HepG2 (cell line): ENCODE measurements at regions not wholly inside any gene's neighbourhood (a gene's known extent, or its start where the extent isn't known, plus 50 kb on each side); places are given as distances from the start of the nearest gene placed in this dataset.

Experiments
- ATAC-seq: fragments of 200-7000 bp; cut with Tn5 transposase; 3 replicates; pipeline ENCODE4 v1.9.1; 2020; ENCODE audit warnings: mild to moderate bottlenecking, moderate library complexity
- BruUV-seq: library from RNA; stranded (reverse); fragments of 400-500 nt; replicated peaks from 2 replicates; lab custom pipeline; 2021; lab: Mats Ljungman, UMichigan
- CTCF ChIA-PET: fragments of 300-600 bp; formaldehyde crosslinking; extraction: SDS; loops from one replicate; lab custom pipeline; 2021; ENCODE audit warnings: low total read pairs, inconsistent platforms, low intra/inter-chr PET ratio; lab: Yijun Ruan, JAX
- POLR2A ChIA-PET: fragments of 350-600 bp; sonication (Branson Sonifier 250); formaldehyde crosslinking; loops from one replicate; lab custom pipeline; 2020; ENCODE audit warnings: antibody characterized with exemption, inconsistent platforms; lab: Yijun Ruan, JAX
- DNase-seq: peaks from one replicate; pipeline ENCODE4 v3.0.0-alpha.2; 2015; ENCODE audit warnings: low spot score
- FAIRE-seq: peaks from 3 replicates; lab custom pipeline; 2011; peaks lifted over from hg19 to GRCh38; lab: Jason Lieb, UNC
- H2AFZ ChIP-seq: one replicate; pipeline ENCODE4 v1.6.1; 2011; ENCODE audit warnings: low read length, inconsistent platforms
- H3K27ac ChIP-seq: fragments of 300-600 bp; 3 replicates; pipeline ENCODE4 v1.8.0; 2011; ENCODE audit warnings: mixed run types, mild to moderate bottlenecking, mixed read lengths, low read length, inconsistent platforms; ENCODE audit not compliant: insufficient read depth; ENCODE audit errors: extremely low read length
- H3K27me3 ChIP-seq, 2 experiments: fragments of 200-600 bp in 1 of 2; 2 replicates in 1 of 2; 3 replicates in 1 of 2; pipeline versions ENCODE4 v1.6.0 to v1.8.0; 2011; ENCODE audit warnings: low read length in 2 of 2, mild to moderate bottlenecking in 2 of 2, moderate library complexity in 2 of 2, inconsistent platforms in 1 of 2; ENCODE audit not compliant: insufficient read depth in 2 of 2, control insufficient read depth in 1 of 2
- H3K36me3 ChIP-seq, 2 experiments: fragments of 200-600 bp in 1 of 2; replicated peaks in 1 of 2; 2 replicates in 1 of 2; 3 replicates in 1 of 2; pipeline versions ENCODE4 v1.5.1 to v1.8.0; 2011; ENCODE audit warnings: low read length in 2 of 2, inconsistent platforms in 1 of 2; ENCODE audit not compliant: insufficient read depth in 2 of 2, control insufficient read depth in 1 of 2
- H3K4me1 ChIP-seq: 2 replicates; pipeline ENCODE4 v1.5.1; 2012; ENCODE audit warnings: low read length, inconsistent platforms; ENCODE audit not compliant: insufficient read depth
- H3K4me2 ChIP-seq: 2 replicates; pipeline ENCODE4 v1.6.0; 2011; ENCODE audit warnings: low read depth, low read length, inconsistent platforms
- H3K4me3 ChIP-seq, 3 experiments: fragments of 200-600 bp in 1 of 3; sonication (generic), shearing (Covaris generic) in 1 of 3; replicated peaks in 1 of 3; 2 replicates each; pipeline ENCODE4 v1.5.1; 2011 to 2016; ENCODE audit warnings: low read length in 3 of 3, inconsistent platforms in 2 of 3, low read depth in 2 of 3, mild to moderate bottlenecking in 2 of 3, control low read depth in 1 of 3, mixed read lengths in 1 of 3; ENCODE audit not compliant: insufficient read depth in 1 of 3
- H3K79me2 ChIP-seq: one replicate; pipeline ENCODE4 v1.6.1; 2011; ENCODE audit warnings: low read length, inconsistent platforms; ENCODE audit not compliant: insufficient read depth
- H3K9ac ChIP-seq: 2 replicates; pipeline ENCODE4 v1.6.0; 2011; ENCODE audit warnings: mild to moderate bottlenecking, low read depth, low read length, inconsistent platforms; ENCODE audit not compliant: insufficient read depth
- H3K9me3 ChIP-seq: 2 replicates; pipeline ENCODE4 v1.5.1; 2012; ENCODE audit warnings: mild to moderate bottlenecking, low read length
- H4K20me1 ChIP-seq: 2 replicates; pipeline ENCODE4 v1.6.0; 2011; ENCODE audit warnings: inconsistent platforms, mild to moderate bottlenecking, low read length, moderate library complexity; ENCODE audit not compliant: insufficient read depth
- CREBL2 ChIP-seq: sonication (generic); formaldehyde crosslinking; IDR thresholded peaks from 2 replicates; pipeline ENCODE4 v1.8.1; 2023; ENCODE audit warnings: missing genetic modification reagents, mild to moderate bottlenecking, borderline replicate concordance
- EZH2 ChIP-seq: conservative IDR thresholded peaks from 2 replicates; pipeline ENCODE4 v1.6.1; 2012; ENCODE audit warnings: mild to moderate bottlenecking, low read depth, low read length, moderate library complexity
- FOXA3 ChIP-seq: IDR thresholded peaks from 2 replicates; pipeline ENCODE4 v1.6.1; 2016; ENCODE audit warnings: missing genetic modification reagents, missing compliant biosample characterization
- HOXA3 ChIP-seq: sonication (generic); formaldehyde crosslinking; IDR thresholded peaks from 2 replicates; pipeline ENCODE4 v1.5.0; 2020; ENCODE audit warnings: missing genetic modification reagents
- NCOA5 ChIP-seq: sonication (generic); formaldehyde crosslinking; IDR thresholded peaks from 2 replicates; pipeline ENCODE4 v1.4.0; 2020; ENCODE audit warnings: missing genetic modification reagents
- NFYC ChIP-seq: IDR thresholded peaks from 2 replicates; pipeline ENCODE4 v1.6.1; 2016; ENCODE audit warnings: missing genetic modification reagents, missing compliant biosample characterization
- REL ChIP-seq: sonication (generic); formaldehyde crosslinking; conservative IDR thresholded peaks from 2 replicates; pipeline ENCODE4 v1.8.0; 2022; ENCODE audit warnings: mild to moderate bottlenecking, missing genetic modification reagents, moderate library complexity
- RORA ChIP-seq: sonication (generic); formaldehyde crosslinking; IDR thresholded peaks from 2 replicates; pipeline ENCODE4 v1.5.0; 2020; ENCODE audit warnings: mild to moderate bottlenecking, missing genetic modification reagents, moderate library complexity
- SOX6 ChIP-seq, 2 experiments: fragments of 450-650 bp in 1 of 2; sonication (generic) in 1 of 2; formaldehyde crosslinking in 1 of 2; IDR thresholded peaks; 2 replicates each; pipeline versions ENCODE4 v1.4.0 to v1.6.1; 2017 to 2020; ENCODE audit warnings: antibody characterized with exemption in 1 of 2, mild to moderate bottlenecking in 1 of 2, missing genetic modification reagents in 1 of 2
- TMF1 ChIP-seq: sonication (generic); formaldehyde crosslinking; IDR thresholded peaks from 2 replicates; pipeline ENCODE4 v1.8.1; 2022; ENCODE audit warnings: low read depth, missing genetic modification reagents
- USF2 ChIP-seq, 2 experiments: sonication (generic) in 1 of 2; formaldehyde crosslinking in 1 of 2; IDR thresholded peaks; 2 replicates each; pipeline versions ENCODE4 v1.5.1 to v1.6.1; 2011 to 2020; ENCODE audit warnings: borderline replicate concordance in 1 of 2, low read depth in 1 of 2, low read length in 1 of 2, mild to moderate bottlenecking in 1 of 2, missing genetic modification reagents in 1 of 2, moderate library complexity in 1 of 2
- ZBTB8A ChIP-seq: sonication (generic); formaldehyde crosslinking; IDR thresholded peaks from 2 replicates; pipeline ENCODE4 v1.4.0; 2020; ENCODE audit warnings: mild to moderate bottlenecking, low read depth, missing genetic modification reagents, borderline replicate concordance
- ZNF333 ChIP-seq: sonication (generic); formaldehyde crosslinking; IDR thresholded peaks from 2 replicates; pipeline ENCODE4 v1.4.0; 2020; ENCODE audit warnings: mild to moderate bottlenecking, missing genetic modification reagents, borderline replicate concordance
- ZNF446 ChIP-seq: sonication (generic); formaldehyde crosslinking; IDR thresholded peaks from 2 replicates; pipeline ENCODE4 v1.5.0; 2020; ENCODE audit warnings: mild to moderate bottlenecking, missing genetic modification reagents
- ZNF556 ChIP-seq: sonication (generic); formaldehyde crosslinking; IDR thresholded peaks from 2 replicates; pipeline ENCODE4 v1.4.0; 2020; ENCODE audit warnings: mild to moderate bottlenecking, missing genetic modification reagents, borderline replicate concordance
- ZNF597 ChIP-seq: sonication (generic); formaldehyde crosslinking; IDR thresholded peaks from 2 replicates; pipeline ENCODE4 v1.5.0; 2020; ENCODE audit warnings: missing genetic modification reagents
- ZNF784 ChIP-seq: sonication (generic); formaldehyde crosslinking; IDR thresholded peaks from 2 replicates; pipeline ENCODE4 v1.5.1; 2020; ENCODE audit warnings: missing genetic modification reagents, mild to moderate bottlenecking, borderline replicate concordance
- ZSCAN25 ChIP-seq: sonication (generic); formaldehyde crosslinking; IDR thresholded peaks from 2 replicates; pipeline ENCODE4 v1.8.0; 2022; ENCODE audit warnings: mild to moderate bottlenecking, missing genetic modification reagents
- WGBS: methylation state at CpG from one replicate; pipeline ENCODE4 v1.1.6; 2017; ENCODE audit warnings: low lambda C conversion rate; 5-methylcytosine and 5-hydroxymethylcytosine counted together
- in situ Hi-C: cut with HindIII; loops from 2 replicates; pipeline ENCODE4 v1.10.0; 2017; ENCODE audit warnings: low pct_unique_long_range_greater_than_20kb; ENCODE audit not compliant: extremely low pct_ligation_motif_present
- intact Hi-C: fragments of 100-400 bp; cut with micrococcal nuclease; formaldehyde crosslinking; loops from one replicate; pipeline ENCODE4 v1.10.0; 2022; ENCODE audit not compliant: unreplicated experiment
- TF ChIP-seq, protein P1 (sequence below): sonication (generic); formaldehyde crosslinking; IDR thresholded peaks from 2 replicates; pipeline ENCODE4 v1.5.0; 2020; ENCODE audit warnings: missing genetic modification reagents

- TF ChIP-seq CREBL2 (CRISPR knock-in tag) (no peak), ZNF556 (no peak), TMF1 (CRISPR knock-in tag) (no peak), ZBTB8A (CRISPR knock-in tag) (no peak), ZNF784 (no peak)
- TF ChIP-seq, protein P1, sequence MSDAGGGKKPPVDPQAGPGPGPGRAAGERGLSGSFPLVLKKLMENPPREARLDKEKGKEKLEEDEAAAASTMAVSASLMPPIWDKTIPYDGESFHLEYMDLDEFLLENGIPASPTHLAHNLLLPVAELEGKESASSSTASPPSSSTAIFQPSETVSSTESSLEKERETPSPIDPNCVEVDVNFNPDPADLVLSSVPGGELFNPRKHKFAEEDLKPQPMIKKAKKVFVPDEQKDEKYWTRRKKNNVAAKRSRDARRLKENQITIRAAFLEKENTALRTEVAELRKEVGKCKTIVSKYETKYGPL (CRISPR knock-in tag), result no peak
These were observed 2896.7 kb upstream of the TEKT4 start (continued) for GRCh38 chr2:91974401-91975129.

- Histone ChIP-seq H4K20me1 (no peaks in the 10 kb centered on the region), H3K27ac (no peak overlapping the region), H2AFZ (no peak overlapping the region), H3K27me3 (no peaks in the 10 kb centered on the region; a peak in 1 of 5 replicates), H3K36me3 (no peaks in the 10 kb centered on the region), H3K4me3 (no peak overlapping the region), H3K4me1 (no peaks in the 10 kb centered on the region), H3K9me3 (no peaks in the 10 kb centered on the region), H3K79me2 (no peaks in the 10 kb centered on the region), H3K9ac (no peak overlapping the region), H3K4me2 (no peak overlapping the region)
- intact Hi-C loops, result no loop called here
- FAIRE-seq (no peak), ATAC-seq (no peak), DNase-seq (no peak)
- no TSS peak for BruUV-seq
- in situ Hi-C loops, result no loop called here
- 82% methylated on average over 18 of the region's 18 CpGs for WGBS
- ChIA-PET POLR2A (no interaction called here), CTCF (no interaction called here)
- no peak for TF ChIP-seq EZH2
- no peak for TF ChIP-seq REL (CRISPR knock-in tag)
- TF ChIP-seq ZNF446 (CRISPR knock-in tag), result no peak
- no peak for TF ChIP-seq FOXA3 (CRISPR knock-in tag)
- no peak for TF ChIP-seq NCOA5 (CRISPR knock-in tag)
- TF ChIP-seq NFYC, result no peak
- no peak for TF ChIP-seq SOX6 (IDR thresholded peaks at IDR 0.05)
- no peak for TF ChIP-seq SOX6 (CRISPR knock-in tag; IDR thresholded peaks at IDR 0.05)
- no peak for TF ChIP-seq ZNF597 (CRISPR knock-in tag)
- TF ChIP-seq ZSCAN25 (CRISPR knock-in tag), result no peak
- TF ChIP-seq HOXA3 (CRISPR knock-in tag), result no peak
- no peak for TF ChIP-seq RORA (CRISPR knock-in tag)
- TF ChIP-seq ZNF333 (CRISPR knock-in tag), result no peak
- no peak for TF ChIP-seq USF2 (IDR thresholded peaks at IDR 0.05; ENCODE audit: low read depth, low read length)
- TF ChIP-seq USF2 (CRISPR knock-in tag; IDR thresholded peaks at IDR 0.05; ENCODE audit: borderline replicate concordance), result no peak
These were observed 2896.1 kb upstream of the TEKT4 start for GRCh38 chr2:91975130-91975491.
